ENCODE measurements at regions not wholly inside any gene's neighbourhood (a gene's known extent, or its start where the extent isn't known, plus 50 kb on each side); places are given as distances from the start of the nearest gene placed in this dataset.
"Not testable (repeated sequence)": the region's sequence is repeated elsewhere in the genome, so short reads cannot be mapped to it uniquely, and the experiment has no call there.

DNA sequence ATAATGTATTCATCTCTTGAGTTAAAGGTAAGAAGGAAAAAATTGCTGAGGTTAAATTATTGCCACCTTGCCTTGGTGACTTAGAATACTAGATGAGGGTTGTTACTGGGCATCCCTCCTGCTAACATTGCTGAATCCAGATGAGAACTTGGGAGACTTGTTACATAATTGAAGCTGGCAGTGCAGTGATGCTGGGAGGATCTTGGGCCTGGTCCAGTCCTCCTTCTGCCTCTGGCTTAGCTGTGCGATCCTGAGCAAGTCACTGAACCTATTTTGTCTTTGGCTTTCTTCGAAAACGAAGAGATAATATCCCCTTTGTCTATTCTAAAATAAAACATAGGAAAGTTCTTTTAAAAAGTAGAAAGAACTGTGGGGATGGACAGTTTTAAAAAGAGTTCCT, 244.9 kb upstream of the NRIP1 start:
- Histone ChIP-seq H3K79me2 (ENCODE audit: insufficient read depth, low read length) (no peaks in the 10 kb centered on the region), H3K27me3 (ENCODE audit: insufficient read depth, low read length) (no peaks in the 10 kb centered on the region), H3K4me2 (ENCODE audit: low read length) (no peak overlapping the region), H3K4me1 (ENCODE audit: insufficient read depth, low read length) (no peaks in the 10 kb centered on the region), H2AFZ (ENCODE audit: low read depth, low read length) (no peak overlapping the region), H3K27ac (ENCODE audit: low read depth, low read length) (no peak overlapping the region), H3K4me3 (ENCODE audit: insufficient read depth, low read depth, low read length) (no peak overlapping the region), H4K20me1 (ENCODE audit: insufficient read depth, low read length) (no peaks in the 10 kb centered on the region), H3K36me3 (ENCODE audit: insufficient read depth, low read length) (no peaks in the 10 kb centered on the region), H3K9ac (ENCODE audit: low read length) (no peak overlapping the region), H3K9me3 (ENCODE audit: insufficient read depth, low read depth, low read length) (no peaks in the 10 kb centered on the region)
- no peak for TF ChIP-seq EZH2 (IDR thresholded peaks at IDR 0.05; ENCODE audit: insufficient read depth, low read length)
- TF ChIP-seq, protein P1, sequence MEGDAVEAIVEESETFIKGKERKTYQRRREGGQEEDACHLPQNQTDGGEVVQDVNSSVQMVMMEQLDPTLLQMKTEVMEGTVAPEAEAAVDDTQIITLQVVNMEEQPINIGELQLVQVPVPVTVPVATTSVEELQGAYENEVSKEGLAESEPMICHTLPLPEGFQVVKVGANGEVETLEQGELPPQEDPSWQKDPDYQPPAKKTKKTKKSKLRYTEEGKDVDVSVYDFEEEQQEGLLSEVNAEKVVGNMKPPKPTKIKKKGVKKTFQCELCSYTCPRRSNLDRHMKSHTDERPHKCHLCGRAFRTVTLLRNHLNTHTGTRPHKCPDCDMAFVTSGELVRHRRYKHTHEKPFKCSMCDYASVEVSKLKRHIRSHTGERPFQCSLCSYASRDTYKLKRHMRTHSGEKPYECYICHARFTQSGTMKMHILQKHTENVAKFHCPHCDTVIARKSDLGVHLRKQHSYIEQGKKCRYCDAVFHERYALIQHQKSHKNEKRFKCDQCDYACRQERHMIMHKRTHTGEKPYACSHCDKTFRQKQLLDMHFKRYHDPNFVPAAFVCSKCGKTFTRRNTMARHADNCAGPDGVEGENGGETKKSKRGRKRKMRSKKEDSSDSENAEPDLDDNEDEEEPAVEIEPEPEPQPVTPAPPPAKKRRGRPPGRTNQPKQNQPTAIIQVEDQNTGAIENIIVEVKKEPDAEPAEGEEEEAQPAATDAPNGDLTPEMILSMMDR (IDR thresholded peaks at IDR 0.05; ENCODE audit: insufficient read depth, low read depth, low read length), result no peak
- Mint-ChIP-seq H3K27me3 (ENCODE audit: low read depth, unreplicated experiment) (no peaks in the 10 kb centered on the region), H3K4me1 (ENCODE audit: low read depth, unreplicated experiment) (no peaks in the 10 kb centered on the region), H3K4me3 (ENCODE audit: unreplicated experiment) (no peak overlapping the region), H3K9me3 (ENCODE audit: unreplicated experiment) (no peaks in the 10 kb centered on the region), H3K27ac (ENCODE audit: unreplicated experiment) (no peak overlapping the region), H3K36me3 (ENCODE audit: low read depth, unreplicated experiment) (no peaks in the 10 kb centered on the region)
- no peak for FAIRE-seq
- DNase-seq (ENCODE audit: low read depth), result no peak

DNA sequence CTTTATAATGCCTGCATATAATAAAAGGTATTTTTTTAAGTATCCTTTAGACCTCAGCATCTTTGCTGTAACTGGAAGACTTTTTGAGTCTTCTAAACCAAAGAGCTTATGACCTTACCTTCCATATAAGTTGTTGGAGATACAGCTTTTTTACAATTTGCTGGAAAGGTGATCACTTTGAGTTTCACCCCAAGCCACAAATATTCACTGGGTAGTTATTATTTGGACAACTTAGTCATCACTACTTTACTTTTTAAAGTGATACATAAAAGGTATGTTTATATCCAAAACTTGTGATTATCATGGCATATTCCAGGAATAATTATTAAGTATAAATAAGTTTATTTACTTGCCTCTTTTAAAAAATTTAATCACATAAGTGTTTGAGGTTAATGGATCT, 246.7 kb upstream of the NRIP1 start:
- Mint-ChIP-seq H3K4me1 (ENCODE audit: low read depth, unreplicated experiment) (no peaks in the 10 kb centered on the region), H3K36me3 (ENCODE audit: low read depth, unreplicated experiment) (no peaks in the 10 kb centered on the region), H3K9me3 (ENCODE audit: unreplicated experiment) (no peaks in the 10 kb centered on the region), H3K27me3 (ENCODE audit: low read depth, unreplicated experiment) (no peaks in the 10 kb centered on the region), H3K4me3 (ENCODE audit: unreplicated experiment) (no peak overlapping the region), H3K27ac (ENCODE audit: unreplicated experiment) (no peak overlapping the region)
- Histone ChIP-seq H3K4me1 (ENCODE audit: insufficient read depth, low read length) (no peaks in the 10 kb centered on the region), H3K9ac (ENCODE audit: low read length) (no peak overlapping the region), H3K27ac (ENCODE audit: low read depth, low read length) (no peak overlapping the region), H4K20me1 (ENCODE audit: insufficient read depth, low read length) (no peaks in the 10 kb centered on the region), H3K9me3 (ENCODE audit: insufficient read depth, low read depth, low read length) (no peaks in the 10 kb centered on the region), H3K79me2 (ENCODE audit: insufficient read depth, low read length) (no peaks in the 10 kb centered on the region), H2AFZ (ENCODE audit: low read depth, low read length) (no peak overlapping the region), H3K4me3 (ENCODE audit: insufficient read depth, low read depth, low read length) (no peak overlapping the region), H3K36me3 (ENCODE audit: insufficient read depth, low read length) (no peaks in the 10 kb centered on the region), H3K4me2 (ENCODE audit: low read length) (no peak overlapping the region), H3K27me3 (ENCODE audit: insufficient read depth, low read length) (no peaks in the 10 kb centered on the region)
- DNase-seq (ENCODE audit: low read depth), result no peak
- TF ChIP-seq, protein P1 (IDR thresholded peaks at IDR 0.05; ENCODE audit: insufficient read depth, low read depth, low read length), result no peak
- TF ChIP-seq EZH2 (IDR thresholded peaks at IDR 0.05; ENCODE audit: insufficient read depth, low read length), result no peak
- no peak for FAIRE-seq

- H4K20me1 ChIP-seq (ENCODE audit: insufficient read depth, low read length); H3K4me1 ChIP-seq (ENCODE audit: insufficient read depth, low read length); H3K9me3 ChIP-seq (ENCODE audit: insufficient read depth, low read depth, low read length); H3K27me3 Mint-ChIP-seq (ENCODE audit: low read depth, unreplicated experiment); H3K9me3 Mint-ChIP-seq (ENCODE audit: unreplicated experiment); H2AFZ ChIP-seq (ENCODE audit: low read depth, low read length); H3K36me3 Mint-ChIP-seq (ENCODE audit: low read depth, unreplicated experiment); H3K79me2 ChIP-seq (ENCODE audit: insufficient read depth, low read length); H3K4me1 Mint-ChIP-seq (ENCODE audit: low read depth, unreplicated experiment); H3K27ac Mint-ChIP-seq (ENCODE audit: unreplicated experiment); H3K27ac ChIP-seq (ENCODE audit: low read depth, low read length); H3K36me3 ChIP-seq (ENCODE audit: insufficient read depth, low read length); H3K4me2 ChIP-seq (ENCODE audit: low read length); H3K4me3 ChIP-seq (ENCODE audit: insufficient read depth, low read depth, low read length); FAIRE-seq; H3K4me3 Mint-ChIP-seq (ENCODE audit: unreplicated experiment); H3K9ac ChIP-seq (ENCODE audit: low read length); DNase-seq (ENCODE audit: low read depth); H3K27me3 ChIP-seq (ENCODE audit: insufficient read depth, low read length): not testable (repeated sequence)
These were observed 252.2 kb upstream of the NRIP1 start for GRCh38 chr21:15317034-15317433.

Data from astrocyte (in vitro differentiated cells and primary cell).